Epithelial cell of esophagus (primary cell): ENCODE measurements at regions not wholly inside any gene's neighbourhood (a gene's known extent, or its start where the extent isn't known, plus 50 kb on each side); places are given as distances from the start of the nearest gene placed in this dataset.
A peak's percentile ranks its signal among the peaks of the same experiment; 100 is the strongest.

ENCODE experiments used
- DNase-seq: peaks from one replicate; pipeline ENCODE4 v3.0.0; 2010; ENCODE audit warnings: low read depth
- H3K4me3 ChIP-seq: 2 replicates; pipeline ENCODE4 v1.5.1; 2011; ENCODE audit warnings: mild to moderate bottlenecking, low read length, control low read depth
- CTCF ChIP-seq: IDR thresholded peaks from 2 replicates; pipeline ENCODE4 v1.5.1; 2011; ENCODE audit warnings: low read depth, mild to moderate bottlenecking, low read length, control low read depth, inconsistent platforms; ENCODE audit not compliant: insufficient read depth; ENCODE audit errors: missing control alignments

GRCh38 chr10:105698592-105698991 is 1057.5 kb downstream of the SORCS3 start:
- H3K4me3 ChIP-seq = no peak overlapping the region
- TF ChIP-seq CTCF = no peak
- no peak for DNase-seq

GRCh38 chr10:105697290-105697780 is 1056.2 kb downstream of the SORCS3 start:
- TF ChIP-seq CTCF = no peak
- DNase-seq = no peak
- no peak overlapping the region for H3K4me3 ChIP-seq

GRCh38 chr10:105691811-105692210 is 1050.7 kb downstream of the SORCS3 start:
- TF ChIP-seq CTCF = peak; percentile 44
- no peak overlapping the region for H3K4me3 ChIP-seq
- peak; percentile 55 for DNase-seq

GRCh38 chr10:105682911-105683310 is 1041.8 kb downstream of the SORCS3 start:
- DNase-seq = no peak
- no peak for TF ChIP-seq CTCF
- H3K4me3 ChIP-seq = no peak overlapping the region

- DNase-seq = peak; percentile 61
- no peak for TF ChIP-seq CTCF
- no peak overlapping the region for H3K4me3 ChIP-seq
Observed at GRCh38 chr10:105681051-105681450, 1040.0 kb downstream of the SORCS3 start.

GRCh38 chr10:105679781-105680180 is 1038.7 kb downstream of the SORCS3 start:
- no peak for DNase-seq

More at GRCh38 chr10:105679781-105680180, 1038.7 kb downstream of the SORCS3 start:
- no peak for TF ChIP-seq CTCF
- H3K4me3 ChIP-seq = no peak overlapping the region
